ENCODE measurements at regions not wholly inside any gene's neighbourhood (a gene's known extent, or its start where the extent isn't known, plus 50 kb on each side); places are given as distances from the start of the nearest gene placed in this dataset.

GRCh38 chr7:26958834-26959233 lies 94.4 kb upstream of the SKAP2 start:
- no peak for TF ChIP-seq CTCF (conservative IDR thresholded peaks at IDR 0.05; ENCODE audit: low read depth, low read length)
- no peak for TF ChIP-seq EZH2 (IDR thresholded peaks at IDR 0.05; ENCODE audit: low read length, unreplicated experiment)

Measured in PC-3 (cell line).